A549 (cell line): ENCODE measurements at regions not wholly inside any gene's neighbourhood (a gene's known extent, or its start where the extent isn't known, plus 50 kb on each side); places are given as distances from the start of the nearest gene placed in this dataset.
"Not testable (repeated sequence)": the region's sequence is repeated elsewhere in the genome, so short reads cannot be mapped to it uniquely, and the experiment has no call there.

Source experiments
- POLR2A ChIP-seq: IDR thresholded peaks from 2 replicates; pipeline ENCODE4 v1.6.1; 2012; ENCODE audit warnings: mild to moderate bottlenecking, low read length
- RCOR1 ChIP-seq: fragments of 150-350 bp; IDR thresholded peaks from 2 replicates; pipeline ENCODE4 v1.6.1; 2014; ENCODE audit warnings: antibody characterized with exemption, low read length, low read depth
- RFX5 ChIP-seq: fragments of 450-650 bp; IDR thresholded peaks from 2 replicates; pipeline ENCODE4 v1.7.1; 2014; ENCODE audit warnings: antibody characterized with exemption, mild to moderate bottlenecking, moderate library complexity

DNA sequence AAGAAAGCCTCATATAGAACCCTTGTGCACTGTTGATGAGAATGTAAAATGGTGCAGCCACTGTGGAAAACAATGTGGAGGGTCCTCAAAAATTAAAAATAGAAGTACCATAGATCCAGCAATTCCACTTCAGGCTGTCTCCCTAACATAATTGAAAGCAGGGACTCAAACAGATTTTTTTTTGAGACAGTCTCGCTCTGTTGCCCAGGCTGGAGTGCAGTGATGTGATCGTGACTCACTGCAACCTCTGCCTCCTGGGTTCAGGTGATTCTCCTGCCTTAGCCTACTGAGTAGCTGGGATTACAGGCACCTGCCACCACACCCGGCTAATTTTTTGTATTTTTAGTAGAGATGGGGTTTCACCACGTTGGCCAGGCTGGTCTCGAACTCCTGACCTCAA, 356.6 kb upstream of the ROPN1 start:
- TF ChIP-seq RCOR1, RFX5, POLR2A: not testable (repeated sequence)
